Activated CD4-positive, alpha-beta T cell treated with anti-CD3 and anti-CD28 coated beads, Interleukin-2, amount 10 ng/mL, durations not matched to agents 24 days and 14 days (primary cell): ENCODE measurements at regions not wholly inside any gene's neighbourhood (a gene's known extent, or its start where the extent isn't known, plus 50 kb on each side); places are given as distances from the start of the nearest gene placed in this dataset.

Experiments used
- DNase-seq: peaks from one replicate; pipeline ENCODE4 v3.0.0; 2022
- H3K27ac Mint-ChIP-seq: one replicate; pipeline ENCODE4 v1.8.0; 2022; ENCODE audit warnings: mild to moderate bottlenecking, mixed read lengths
- H3K27me3 Mint-ChIP-seq: one replicate; pipeline ENCODE4 v1.8.0; 2022; ENCODE audit warnings: mixed read lengths
- H3K36me3 Mint-ChIP-seq: one replicate; pipeline ENCODE4 v1.8.0; 2022; ENCODE audit warnings: low read depth, mild to moderate bottlenecking, mixed read lengths
- H3K4me1 Mint-ChIP-seq: one replicate; pipeline ENCODE4 v1.8.0; 2021; ENCODE audit warnings: mixed read lengths
- H3K4me3 Mint-ChIP-seq: one replicate; pipeline ENCODE4 v1.8.0; 2022; ENCODE audit warnings: mild to moderate bottlenecking, moderate library complexity, mixed read lengths
- H3K9me3 Mint-ChIP-seq: one replicate; pipeline ENCODE4 v1.8.0; 2021; ENCODE audit warnings: mixed read lengths
- intact Hi-C: fragments of 100-400 bp; cut with micrococcal nuclease; formaldehyde crosslinking; loops from one replicate; pipeline ENCODE4 v1.15.1; 2023

DNA sequence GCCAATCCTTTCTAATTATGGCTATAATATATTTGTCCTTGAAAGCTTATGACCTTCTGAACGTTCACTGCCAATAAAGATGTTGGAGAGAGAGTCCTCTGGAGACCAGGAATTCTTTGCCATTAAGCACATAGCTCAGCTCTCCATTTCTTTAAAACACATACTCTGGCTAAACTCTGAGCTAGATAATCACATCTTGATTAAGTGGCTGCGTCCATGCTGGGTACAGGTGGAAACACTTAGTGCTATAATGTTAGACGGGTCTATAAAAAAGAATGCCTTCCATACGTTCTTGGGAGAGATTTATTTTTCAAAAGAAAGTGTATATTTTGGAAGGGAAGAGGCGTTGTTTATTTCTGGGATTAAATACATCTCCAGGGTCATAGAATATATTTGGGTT lies 314.5 kb downstream of the LPIN1 start:
- Mint-ChIP-seq H3K36me3 (no peaks in the 10 kb centered on the region), H3K9me3 (peaks cover 5% of the 10 kb centered on the region), H3K4me1 (peaks cover 1% of the 10 kb centered on the region), H3K4me3 (no peak overlapping the region), H3K27me3 (peaks cover 28% of the 10 kb centered on the region), H3K27ac (no peak overlapping the region)
- no peak for DNase-seq
- intact Hi-C loops, result no loop called here

- no peak for DNase-seq
- H3K9me3 Mint-ChIP-seq, result peaks cover 5% of the 10 kb centered on the region
- H3K4me1 Mint-ChIP-seq, result peaks cover 1% of the 10 kb centered on the region
- H3K36me3 Mint-ChIP-seq, result no peaks in the 10 kb centered on the region
- no peak overlapping the region for H3K27ac Mint-ChIP-seq
- H3K27me3 Mint-ChIP-seq, result peaks cover 26% of the 10 kb centered on the region
- H3K4me3 Mint-ChIP-seq, result no peak overlapping the region
- intact Hi-C loops, result no loop called here
Measured at GRCh38 chr2:12061286-12062052, 315.0 kb downstream of the LPIN1 start.

DNA sequence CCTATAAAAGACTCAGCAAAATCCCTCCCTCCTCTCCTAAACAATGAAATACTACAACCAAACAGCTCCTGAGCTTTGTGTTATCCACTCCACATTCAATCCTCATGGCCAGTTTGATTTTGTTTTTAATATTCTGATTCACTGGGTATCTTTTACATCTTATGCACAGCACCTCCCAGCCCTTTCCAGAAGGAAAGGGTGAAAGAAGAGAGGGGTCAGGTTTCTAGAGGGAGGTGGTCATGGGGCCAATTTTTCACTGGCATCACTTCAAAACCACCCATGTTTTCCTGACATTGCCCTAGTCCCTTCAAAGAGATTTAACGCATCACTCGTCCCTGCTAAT lies 315.6 kb downstream of the LPIN1 start:
- Mint-ChIP-seq H3K9me3 (peaks cover 5% of the 10 kb centered on the region), H3K27me3 (peaks cover 28% of the 10 kb centered on the region), H3K4me3 (no peak overlapping the region), H3K36me3 (no peaks in the 10 kb centered on the region), H3K4me1 (peaks cover 3% of the 10 kb centered on the region), H3K27ac (no peak overlapping the region)
- intact Hi-C loops, result no loop called here
- no peak for DNase-seq

DNA sequence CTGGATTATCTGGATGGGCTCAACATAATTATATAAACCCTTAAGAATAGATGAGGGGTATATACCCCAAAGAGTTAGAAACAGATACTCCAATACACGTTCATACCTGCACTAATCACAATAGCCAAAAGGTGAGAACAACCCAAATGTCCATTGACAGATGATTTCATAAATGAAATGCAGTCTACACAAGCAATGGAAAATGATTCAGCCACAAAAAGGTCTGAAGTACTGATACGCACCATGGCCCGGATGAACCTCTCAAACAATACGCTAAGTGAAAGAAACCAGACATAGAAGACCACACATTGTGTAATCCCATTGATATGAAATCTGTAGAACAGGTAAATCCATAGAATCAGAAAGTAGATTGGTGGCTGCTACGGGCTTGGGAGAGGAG lies 316.8 kb downstream of the LPIN1 start:
- intact Hi-C loops, result no loop called here
- Mint-ChIP-seq H3K9me3 (peaks cover 5% of the 10 kb centered on the region), H3K27ac (no peak overlapping the region), H3K27me3 (peaks cover 28% of the 10 kb centered on the region), H3K4me3 (no peak overlapping the region), H3K36me3 (no peaks in the 10 kb centered on the region), H3K4me1 (peaks cover 2% of the 10 kb centered on the region)
- no peak for DNase-seq

GRCh38 chr2:12064153-12064552 lies 317.7 kb downstream of the LPIN1 start:
- H3K4me3 Mint-ChIP-seq, result no peak overlapping the region
- H3K9me3 Mint-ChIP-seq, result peaks cover 5% of the 10 kb centered on the region
- no peak overlapping the region for H3K27ac Mint-ChIP-seq
- peaks cover 24% of the 10 kb centered on the region for H3K27me3 Mint-ChIP-seq
- H3K4me1 Mint-ChIP-seq, result peaks cover 2% of the 10 kb centered on the region
- intact Hi-C loops, result no loop called here
- no peaks in the 10 kb centered on the region for H3K36me3 Mint-ChIP-seq
- no peak for DNase-seq

GRCh38 chr2:12066116-12066515 lies 319.7 kb downstream of the LPIN1 start:
- peaks cover 5% of the 10 kb centered on the region for H3K9me3 Mint-ChIP-seq
- no peaks in the 10 kb centered on the region for H3K36me3 Mint-ChIP-seq
- intact Hi-C loops, result no loop called here
- H3K27me3 Mint-ChIP-seq, result peaks cover 14% of the 10 kb centered on the region
- H3K4me1 Mint-ChIP-seq, result peaks cover 2% of the 10 kb centered on the region
- no peak for DNase-seq
- no peak overlapping the region for H3K27ac Mint-ChIP-seq
- no peak overlapping the region for H3K4me3 Mint-ChIP-seq

- Mint-ChIP-seq H3K36me3 (no peaks in the 10 kb centered on the region), H3K4me1 (peaks cover 2% of the 10 kb centered on the region), H3K9me3 (peaks cover 5% of the 10 kb centered on the region), H3K27me3 (peaks cover 11% of the 10 kb centered on the region), H3K4me3 (no peak overlapping the region), H3K27ac (no peak overlapping the region)
- DNase-seq, result no peak
- intact Hi-C loops, result no loop called here
Measured at GRCh38 chr2:12066986-12067385, 320.6 kb downstream of the LPIN1 start.

DNA sequence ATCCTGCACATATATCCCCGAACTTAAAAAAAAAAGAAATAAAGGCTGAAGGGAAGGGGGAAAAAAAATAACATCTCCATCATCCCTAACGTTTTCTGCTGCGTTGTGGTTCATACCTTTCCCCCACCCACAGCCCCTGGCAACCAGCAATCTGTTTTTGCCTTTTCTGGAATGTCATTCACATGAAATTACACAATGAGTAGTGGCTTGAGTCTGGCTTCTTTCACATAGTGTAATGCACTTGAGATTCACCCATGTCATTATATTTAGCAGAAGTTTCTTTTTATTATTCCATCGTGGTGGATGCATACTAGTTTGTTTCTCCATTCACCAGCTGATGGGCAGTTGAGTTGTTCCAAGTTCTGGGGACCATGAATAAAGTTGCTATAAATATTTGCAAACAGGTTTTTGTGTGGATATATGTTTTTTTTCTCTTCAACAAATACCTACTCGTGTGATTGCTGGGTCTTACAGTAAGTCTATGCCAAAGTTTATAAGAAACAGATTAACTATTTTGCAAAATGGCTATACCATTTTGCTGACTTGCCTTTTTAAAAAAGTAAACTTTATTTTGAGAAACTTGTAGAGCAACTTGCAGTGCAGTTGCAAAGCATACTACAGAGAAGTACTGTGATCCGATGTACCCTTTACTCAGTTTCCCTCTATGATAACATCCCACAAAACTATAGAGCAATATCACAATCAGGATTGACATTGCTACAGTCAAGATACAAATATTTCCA lies 322.5 kb downstream of the LPIN1 start:
- peaks cover 2% of the 10 kb centered on the region for H3K4me1 Mint-ChIP-seq
- H3K27me3 Mint-ChIP-seq, result peaks cover 5% of the 10 kb centered on the region
- H3K4me3 Mint-ChIP-seq, result no peak overlapping the region
- intact Hi-C loops, result no loop called here
- no peaks in the 10 kb centered on the region for H3K36me3 Mint-ChIP-seq
- no peak for DNase-seq
- H3K27ac Mint-ChIP-seq, result no peak overlapping the region
- H3K9me3 Mint-ChIP-seq, result peaks cover 5% of the 10 kb centered on the region

DNA sequence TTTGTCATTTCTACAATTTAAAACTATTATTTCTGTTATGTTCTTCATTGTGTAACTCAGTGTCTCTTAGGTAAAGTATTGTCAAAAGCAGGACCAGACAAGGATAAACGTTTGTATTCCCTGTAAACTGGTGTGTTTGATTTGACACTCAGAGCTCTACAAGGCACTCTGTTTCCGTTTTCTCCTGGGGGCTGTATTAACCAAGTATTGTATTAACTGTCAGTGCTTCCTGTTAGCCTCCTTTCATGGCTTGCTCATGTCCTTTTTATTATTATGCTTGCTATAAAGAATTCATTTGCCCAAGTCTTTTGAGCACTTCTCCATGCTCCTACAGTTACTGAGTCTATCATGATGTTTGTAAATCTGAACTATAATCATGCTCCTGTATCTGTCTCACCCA lies 323.7 kb downstream of the LPIN1 start:
- H3K36me3 Mint-ChIP-seq, result no peaks in the 10 kb centered on the region
- intact Hi-C loops, result no loop called here
- peaks cover 5% of the 10 kb centered on the region for H3K27me3 Mint-ChIP-seq

DNA sequence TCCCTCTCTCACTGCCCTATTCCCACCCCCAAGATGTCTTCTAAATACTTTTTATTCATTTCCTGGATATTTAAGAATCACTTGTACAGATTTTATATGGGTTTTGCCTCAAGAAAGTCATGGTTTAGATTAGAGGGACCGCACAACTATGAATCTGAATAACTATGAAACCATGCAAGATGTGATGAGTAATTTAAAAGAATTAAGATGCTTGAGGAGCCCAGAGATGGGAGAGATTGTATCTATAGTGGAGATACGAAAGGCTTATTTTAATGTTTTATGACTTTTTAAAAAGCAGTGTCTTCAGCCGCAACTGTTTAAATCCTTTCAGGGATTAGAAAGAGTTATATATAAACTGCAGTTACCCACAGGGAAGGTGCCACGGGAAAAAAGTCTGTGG lies 324.1 kb downstream of the LPIN1 start:
- Mint-ChIP-seq H3K27ac (no peak overlapping the region), H3K27me3 (peaks cover 5% of the 10 kb centered on the region), H3K4me1 (peaks cover 2% of the 10 kb centered on the region), H3K4me3 (no peak overlapping the region), H3K9me3 (no peaks in the 10 kb centered on the region), H3K36me3 (no peaks in the 10 kb centered on the region)
- intact Hi-C loops, result no loop called here
- no peak for DNase-seq

More for the DNA sequence above, 323.7 kb downstream of the LPIN1 start:
- no peak overlapping the region for H3K4me3 Mint-ChIP-seq
- peaks cover 3% of the 10 kb centered on the region for H3K9me3 Mint-ChIP-seq
- peaks cover 2% of the 10 kb centered on the region for H3K4me1 Mint-ChIP-seq
- H3K27ac Mint-ChIP-seq, result no peak overlapping the region
- no peak for DNase-seq

- DNase-seq, result no peak
- Mint-ChIP-seq H3K27ac (no peak overlapping the region), H3K4me3 (no peak overlapping the region), H3K36me3 (no peaks in the 10 kb centered on the region), H3K4me1 (peaks cover 2% of the 10 kb centered on the region), H3K27me3 (peaks cover 5% of the 10 kb centered on the region), H3K9me3 (no peaks in the 10 kb centered on the region)
- intact Hi-C loops, result no loop called here
Measured at GRCh38 chr2:12071318-12071717, 324.9 kb downstream of the LPIN1 start.

DNA sequence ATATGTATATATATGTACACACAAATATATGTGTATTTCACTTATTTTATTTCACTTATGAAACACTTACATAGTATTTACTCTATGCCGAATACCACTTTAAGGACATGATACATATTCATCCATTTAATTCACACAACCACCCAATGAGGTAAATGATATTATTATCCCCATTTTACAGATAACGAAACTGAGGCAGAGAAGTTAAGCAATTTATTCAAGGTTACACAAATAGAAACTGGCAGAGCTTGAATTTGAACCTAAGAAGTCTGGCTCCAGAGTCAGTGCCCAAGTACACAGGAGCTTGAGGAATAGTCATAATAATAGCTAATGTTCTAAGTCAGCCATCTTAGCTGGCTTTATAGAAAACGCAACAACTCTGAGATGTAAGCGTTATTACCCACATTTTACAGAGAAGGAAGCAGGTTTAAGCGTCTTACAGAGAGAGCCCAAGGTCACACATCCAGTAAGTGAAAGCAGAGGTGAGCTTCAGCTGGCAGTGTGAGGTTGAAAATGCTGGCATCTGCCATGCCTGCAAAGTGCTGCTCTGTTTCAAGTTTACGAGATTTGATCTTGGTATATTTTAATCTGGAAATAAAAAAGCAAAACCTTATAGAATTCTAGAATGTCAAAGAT lies 326.9 kb downstream of the LPIN1 start:
- Mint-ChIP-seq H3K36me3 (no peaks in the 10 kb centered on the region), H3K9me3 (no peaks in the 10 kb centered on the region), H3K4me3 (no peak overlapping the region), H3K27ac (no peak overlapping the region), H3K4me1 (no peaks in the 10 kb centered on the region), H3K27me3 (peaks cover 3% of the 10 kb centered on the region)
- DNase-seq, result no peak
- intact Hi-C loops, result no loop called here

DNA sequence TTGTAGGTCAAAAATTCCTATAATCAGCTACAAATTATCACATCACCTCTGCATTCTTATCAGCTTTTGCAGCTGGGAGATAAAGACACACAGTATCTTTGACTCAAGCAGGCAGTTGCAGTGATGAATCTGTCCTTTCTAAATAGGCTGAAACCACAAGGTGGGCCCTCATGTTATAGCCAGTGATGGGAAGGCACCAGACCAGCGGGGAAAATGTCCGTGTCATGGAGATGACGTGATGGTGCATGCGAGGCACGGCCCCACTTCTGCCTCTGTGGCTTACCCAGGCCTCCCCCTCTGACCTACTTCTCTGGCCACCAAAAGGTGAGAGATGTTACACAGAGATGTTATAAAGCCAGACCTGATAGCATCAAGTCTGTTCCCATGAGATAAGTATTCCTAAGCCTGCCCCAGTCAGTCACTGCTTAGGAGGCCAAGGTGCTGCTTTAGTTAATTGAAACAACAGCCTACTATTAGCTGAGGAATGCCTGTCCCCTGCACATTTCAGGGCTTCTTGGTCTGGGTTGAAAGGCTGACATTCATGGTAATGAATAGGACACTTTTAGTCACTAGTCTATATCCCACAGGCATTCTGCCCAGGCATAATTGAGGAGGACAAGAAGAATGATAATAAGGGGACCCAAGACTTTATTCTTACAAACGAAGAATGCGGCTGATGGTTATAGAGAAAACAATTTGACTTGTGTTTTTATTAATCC lies 327.9 kb downstream of the LPIN1 start:
- no peak overlapping the region for H3K27ac Mint-ChIP-seq
- no peak for DNase-seq
- no peaks in the 10 kb centered on the region for H3K9me3 Mint-ChIP-seq
- H3K4me3 Mint-ChIP-seq, result no peak overlapping the region
- H3K36me3 Mint-ChIP-seq, result no peaks in the 10 kb centered on the region
- no peaks in the 10 kb centered on the region for H3K4me1 Mint-ChIP-seq
- intact Hi-C loops, result no loop called here
- H3K27me3 Mint-ChIP-seq, result peaks cover 3% of the 10 kb centered on the region

DNA sequence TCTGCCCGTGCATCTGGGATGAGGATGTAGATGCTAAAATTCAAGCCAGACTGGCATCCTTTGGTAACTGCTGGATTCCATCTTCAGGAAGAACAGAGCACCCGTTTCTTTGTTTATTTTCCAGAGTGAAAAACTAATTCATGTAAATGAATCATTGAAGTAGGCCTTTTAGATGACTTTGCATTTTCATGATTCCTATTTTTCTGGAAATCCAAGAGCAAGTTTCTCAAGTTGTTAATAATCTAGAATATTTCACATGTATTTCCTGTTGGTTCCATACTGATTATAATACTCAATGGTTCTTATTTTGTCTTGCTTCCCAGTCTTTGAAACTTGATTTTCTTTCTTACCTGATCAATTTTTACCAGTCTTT lies 328.4 kb downstream of the LPIN1 start:
- no peak overlapping the region for H3K4me3 Mint-ChIP-seq
- no peaks in the 10 kb centered on the region for H3K9me3 Mint-ChIP-seq
- intact Hi-C loops, result no loop called here
- no peak overlapping the region for H3K27ac Mint-ChIP-seq
- no peaks in the 10 kb centered on the region for H3K4me1 Mint-ChIP-seq
- H3K27me3 Mint-ChIP-seq, result peaks cover 3% of the 10 kb centered on the region
- no peaks in the 10 kb centered on the region for H3K36me3 Mint-ChIP-seq
- no peak for DNase-seq
